Keratinocyte (primary cell): ENCODE measurements at regions not wholly inside any gene's neighbourhood (a gene's known extent, or its start where the extent isn't known, plus 50 kb on each side); places are given as distances from the start of the nearest gene placed in this dataset.

Experiments
- DNase-seq: peaks from one replicate; pipeline ENCODE4 v3.0.0-alpha.2; 2011; ENCODE audit warnings: low read depth, missing footprints, low spot score
- FAIRE-seq: peaks from 2 replicates; lab custom pipeline; 2011; peaks lifted over from hg19 to GRCh38; lab: Jason Lieb, UNC
- H2AFZ ChIP-seq: 2 replicates; pipeline ENCODE4 v1.6.0; 2012; ENCODE audit warnings: low read length, control low read depth, inconsistent platforms; ENCODE audit not compliant: control insufficient read depth
- H3K27ac ChIP-seq: 2 replicates; pipeline ENCODE4 v1.5.1; 2011; ENCODE audit warnings: low read length; ENCODE audit not compliant: control insufficient read depth, insufficient read depth
- H3K27me3 ChIP-seq: 3 replicates; pipeline ENCODE4 v1.6.0; 2011; ENCODE audit warnings: low read length; ENCODE audit not compliant: control insufficient read depth, insufficient read depth; ENCODE audit errors: extremely low read depth
- H3K36me3 ChIP-seq, 2 experiments: 2 replicates in 1 of 2; 3 replicates in 1 of 2; pipeline ENCODE4 v1.5.1; 2011; ENCODE audit warnings: low read length in 2 of 2, mild to moderate bottlenecking in 1 of 2; ENCODE audit not compliant: control insufficient read depth in 2 of 2, insufficient read depth in 2 of 2; ENCODE audit errors: extremely low read depth in 1 of 2
- H3K4me1 ChIP-seq: 3 replicates; pipeline ENCODE4 v1.5.1; 2011; ENCODE audit warnings: low read length; ENCODE audit not compliant: control insufficient read depth, insufficient read depth; ENCODE audit errors: extremely low read depth
- H3K4me2 ChIP-seq: 3 replicates; pipeline ENCODE4 v1.6.0; 2011; ENCODE audit warnings: low read depth, low read length; ENCODE audit not compliant: control insufficient read depth, insufficient read depth; ENCODE audit errors: extremely low read depth
- H3K4me3 ChIP-seq, 3 experiments: fragments of 200-600 bp in 1 of 3; sonication (generic) in 1 of 3; 2 replicates in 2 of 3; 3 replicates in 1 of 3; pipeline ENCODE4 v1.5.1; 2011 to 2016; ENCODE audit warnings: low read length in 3 of 3, mild to moderate bottlenecking in 3 of 3, control low read depth in 2 of 3, inconsistent platforms in 1 of 3, low read depth in 1 of 3, mixed read lengths in 1 of 3, mixed run types in 1 of 3, moderate library complexity in 1 of 3; ENCODE audit not compliant: control insufficient read depth in 2 of 3, insufficient read depth in 2 of 3; ENCODE audit errors: extremely low read depth in 1 of 3
- H3K79me2 ChIP-seq: 2 replicates; pipeline ENCODE4 v1.6.0; 2012; ENCODE audit warnings: low read length; ENCODE audit not compliant: control insufficient read depth, insufficient read depth
- H3K9ac ChIP-seq: 3 replicates; pipeline ENCODE4 v1.6.0; 2011; ENCODE audit warnings: low read length; ENCODE audit not compliant: control insufficient read depth, insufficient read depth; ENCODE audit errors: extremely low read depth
- H3K9me1 ChIP-seq: 3 replicates; pipeline ENCODE4 v1.6.0; 2011; ENCODE audit warnings: low read length; ENCODE audit not compliant: control insufficient read depth, insufficient read depth; ENCODE audit errors: extremely low read depth
- H3K9me3 ChIP-seq: 2 replicates; pipeline ENCODE4 v1.5.1; 2012; ENCODE audit warnings: low read depth, low read length; ENCODE audit not compliant: control insufficient read depth
- H4K20me1 ChIP-seq: 3 replicates; pipeline ENCODE4 v1.6.0; 2011; ENCODE audit warnings: low read length; ENCODE audit not compliant: control insufficient read depth, insufficient read depth; ENCODE audit errors: extremely low read depth
- CTCF ChIP-seq, 3 experiments: IDR thresholded peaks in 1 of 3; conservative IDR thresholded peaks in 1 of 3; optimal IDR thresholded peaks in 1 of 3; 2 replicates in 2 of 3; 3 replicates in 1 of 3; pipeline versions ENCODE3 to v1.5.1; 2011; ENCODE audit warnings: low read length in 3 of 3, mild to moderate bottlenecking in 3 of 3, moderate library complexity in 2 of 3, control low read depth in 1 of 3, inconsistent platforms in 1 of 3; ENCODE audit not compliant: insufficient read depth in 2 of 3; ENCODE audit errors: extremely low read depth in 1 of 3
- EZH2 ChIP-seq: IDR thresholded peaks from one replicate; pipeline ENCODE4 v1.6.1; 2012; ENCODE audit warnings: inconsistent platforms, mild to moderate bottlenecking, low read length, moderate library complexity
- dilution Hi-C: fragments of 300-500 bp; cut with MboI; formaldehyde crosslinking; loops from one replicate; pipeline ENCODE4 v1.7.0; 2020; ENCODE audit warnings: low sequenced_read_pairs; ENCODE audit not compliant: extremely low pct_ligation_motif_present

GRCh38 chr3:139260041-139260486 is 83.8 kb upstream of the MRPS22 start:
- no peak overlapping the region for H3K4me3 ChIP-seq
- H3K9me3 ChIP-seq: no peaks in the 10 kb centered on the region
- H3K79me2 ChIP-seq: no peaks in the 10 kb centered on the region
- no peak for TF ChIP-seq EZH2
- no peak for TF ChIP-seq CTCF (optimal IDR thresholded peaks at IDR 0.05 in 1 of 3, IDR thresholded peaks at IDR 0.05 in 1 of 3, conservative IDR thresholded peaks at IDR 0.05 in 1 of 3; ENCODE audit: extremely low read depth in 1 of 3, insufficient read depth in 2 of 3, low read length in 3 of 3)
- H3K36me3 ChIP-seq: no peaks in the 10 kb centered on the region
- no peak for FAIRE-seq
- H3K4me2 ChIP-seq: no peak overlapping the region
- peaks cover 10% of the 10 kb centered on the region for H3K27me3 ChIP-seq
- dilution Hi-C loops: no loop called here
- H3K9me1 ChIP-seq: no peaks in the 10 kb centered on the region
- H3K9ac ChIP-seq: no peak overlapping the region
- no peak overlapping the region for H2AFZ ChIP-seq
- H3K4me1 ChIP-seq: no peaks in the 10 kb centered on the region
- no peak for DNase-seq
- H4K20me1 ChIP-seq: no peaks in the 10 kb centered on the region
- H3K27ac ChIP-seq: no peak overlapping the region

- DNase-seq: no peak
- dilution Hi-C loops: no loop called here
- H2AFZ ChIP-seq: no peak overlapping the region
- H3K9me1 ChIP-seq: no peaks in the 10 kb centered on the region
- H3K27ac ChIP-seq: no peak overlapping the region
- H3K4me3 ChIP-seq: no peak overlapping the region
- no peaks in the 10 kb centered on the region for H3K4me1 ChIP-seq
- TF ChIP-seq CTCF (optimal IDR thresholded peaks at IDR 0.05 in 1 of 3, IDR thresholded peaks at IDR 0.05 in 1 of 3, conservative IDR thresholded peaks at IDR 0.05 in 1 of 3; ENCODE audit: extremely low read depth in 1 of 3, insufficient read depth in 2 of 3, low read length in 3 of 3): no peak
- no peak for TF ChIP-seq EZH2
- H3K4me2 ChIP-seq: no peak overlapping the region
- H3K9me3 ChIP-seq: no peaks in the 10 kb centered on the region
- H3K27me3 ChIP-seq: peaks cover 10% of the 10 kb centered on the region
- no peaks in the 10 kb centered on the region for H4K20me1 ChIP-seq
- H3K36me3 ChIP-seq: no peaks in the 10 kb centered on the region
- H3K79me2 ChIP-seq: no peaks in the 10 kb centered on the region
- H3K9ac ChIP-seq: no peak overlapping the region
- no peak for FAIRE-seq
These were observed 82.8 kb upstream of the MRPS22 start for GRCh38 chr3:139260793-139261736.
